ENCODE measurements at regions not wholly inside any gene's neighbourhood (a gene's known extent, or its start where the extent isn't known, plus 50 kb on each side); places are given as distances from the start of the nearest gene placed in this dataset.

DNA sequence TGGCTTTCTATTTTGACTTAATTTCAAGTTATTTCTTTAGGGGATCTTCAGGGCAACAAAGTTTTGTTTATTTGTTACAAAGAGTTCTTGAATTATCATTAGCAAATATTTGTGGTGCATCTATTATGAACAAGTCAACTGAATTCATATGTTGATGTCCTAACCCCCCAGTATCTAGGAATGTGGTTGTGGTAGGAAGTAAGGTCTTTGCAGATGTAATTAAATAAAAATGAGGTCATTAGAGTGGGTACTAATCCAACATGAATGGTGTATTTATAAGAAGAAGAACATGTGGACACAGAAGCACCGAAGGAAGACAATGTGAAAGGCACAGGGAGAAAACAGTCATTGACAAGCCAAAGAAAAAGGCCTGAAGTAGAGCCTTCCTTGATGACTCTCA, 474.0 kb upstream of the DAB2 start:
- DNase-seq (ENCODE audit: low read depth in 3 of 3): no peak

DNA sequence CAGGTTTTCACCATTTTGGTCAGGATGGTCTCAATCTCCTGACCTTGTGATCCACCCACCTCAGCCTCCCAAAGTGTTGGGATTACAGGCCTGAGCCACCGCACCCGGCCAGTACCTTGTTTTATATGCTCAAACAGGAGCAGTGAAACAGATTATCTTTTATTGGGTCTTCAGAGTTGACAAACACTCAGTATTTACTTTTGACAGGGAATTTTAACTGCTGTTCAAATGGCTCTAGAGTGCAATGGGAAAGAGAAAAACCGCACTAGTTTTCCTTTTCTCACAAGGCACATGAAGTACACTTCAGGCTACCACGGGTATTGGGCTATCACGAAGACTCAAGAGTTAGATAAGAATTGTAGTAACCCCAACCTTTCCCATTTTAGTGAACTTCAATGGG, 471.9 kb upstream of the DAB2 start:
- no peak for DNase-seq (ENCODE audit: low read depth in 3 of 3)

DNA sequence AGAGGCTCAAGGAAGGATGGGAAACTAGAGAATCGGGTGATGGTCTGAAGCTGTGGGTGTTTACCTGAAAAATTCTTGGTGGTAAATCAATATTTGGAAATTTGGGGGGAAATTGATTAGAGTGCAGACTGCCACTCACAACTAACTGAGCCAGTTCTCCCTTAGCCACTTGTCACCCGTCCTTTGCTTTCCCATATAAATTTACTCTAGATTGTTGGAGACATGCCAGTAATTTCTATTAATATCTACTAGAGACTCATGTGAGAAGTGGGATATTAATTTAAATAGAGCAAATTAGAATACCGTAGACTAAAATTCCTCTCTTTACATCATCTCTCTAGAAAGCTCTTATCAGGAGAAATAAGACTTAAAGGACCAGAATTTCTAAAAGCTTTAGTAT, 471.3 kb upstream of the DAB2 start:
- DNase-seq (ENCODE audit: low read depth in 3 of 3): no peak

DNA sequence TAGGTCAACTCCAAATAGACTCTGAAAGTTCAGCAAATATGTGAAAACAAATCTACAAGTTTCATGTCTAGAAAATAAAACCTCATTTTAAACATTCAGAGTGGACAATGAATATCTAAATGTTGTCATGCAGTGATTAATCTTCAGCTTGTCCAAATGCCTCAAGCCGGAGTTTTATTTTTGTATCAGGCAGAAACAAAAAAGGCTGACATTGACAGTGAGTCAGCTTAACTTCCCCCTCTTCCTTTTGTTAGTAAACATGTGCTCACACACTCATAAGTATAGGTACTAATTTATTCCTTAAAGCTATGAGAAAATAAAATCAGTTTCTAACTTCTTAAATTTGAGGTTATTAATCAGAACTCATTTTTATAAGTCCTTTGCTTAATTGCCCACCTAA, 467.9 kb upstream of the DAB2 start:
- DNase-seq (ENCODE audit: low read depth in 3 of 3): no peak

DNA sequence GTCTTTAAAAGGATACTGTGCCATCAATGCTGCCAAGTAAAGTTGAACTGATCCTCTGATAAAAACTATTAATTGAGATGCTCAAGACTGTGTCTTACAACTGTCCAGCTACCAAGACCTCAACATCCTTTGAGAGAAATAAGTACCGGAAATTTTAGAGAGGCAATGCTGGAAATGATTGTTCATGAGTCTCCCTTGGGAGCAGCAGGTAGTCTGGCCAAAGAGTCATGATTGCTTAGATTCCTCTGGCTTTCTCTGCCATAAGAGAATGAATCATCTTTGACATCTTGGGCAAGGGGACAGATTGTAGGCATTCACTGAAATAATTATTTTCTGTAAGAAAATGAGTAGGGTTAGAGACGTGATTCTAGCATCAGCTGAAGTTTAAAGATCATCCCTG, 466.6 kb upstream of the DAB2 start:
- DNase-seq (ENCODE audit: low read depth in 3 of 3): no peak

DNA sequence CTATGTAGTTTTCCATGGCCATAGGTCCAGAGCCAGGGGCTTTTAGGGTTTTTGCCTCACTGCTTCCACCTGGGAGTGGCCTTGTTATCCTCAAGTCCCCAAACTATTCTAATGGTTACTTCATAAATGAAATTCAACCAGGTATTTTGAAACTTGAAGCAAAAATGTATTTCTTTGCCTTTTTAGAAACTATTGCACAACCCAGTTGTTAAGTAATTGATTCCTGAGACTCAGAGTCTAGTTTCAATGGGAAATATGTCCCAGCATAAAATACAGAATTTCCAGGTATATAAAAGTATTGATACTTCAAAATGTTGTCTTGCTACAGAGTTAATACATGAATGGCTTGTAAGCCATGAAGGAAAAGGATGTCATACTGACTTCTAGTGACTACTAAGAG, 456.2 kb upstream of the DAB2 start:
- DNase-seq (ENCODE audit: low read depth in 3 of 3): no peak

DNA sequence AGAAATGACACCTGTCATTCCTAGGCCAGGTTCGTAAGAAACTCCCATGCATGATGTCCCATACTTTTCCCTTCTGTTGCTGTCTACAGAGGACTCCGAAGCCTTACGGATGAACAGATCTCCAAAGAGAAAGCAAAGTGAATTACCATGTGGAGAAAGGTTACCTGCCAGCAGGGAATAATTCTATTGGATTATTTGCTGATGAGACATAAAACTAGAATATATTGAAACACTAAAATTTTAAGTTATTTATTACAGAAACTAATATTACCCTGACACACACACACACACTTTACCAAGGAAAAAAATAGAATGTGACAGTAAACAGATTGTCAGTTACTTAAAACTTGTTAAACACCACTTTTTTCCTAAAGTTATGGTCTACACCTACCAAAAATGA, 452.7 kb upstream of the DAB2 start:
- DNase-seq (ENCODE audit: low read depth in 3 of 3): no peak

DNA sequence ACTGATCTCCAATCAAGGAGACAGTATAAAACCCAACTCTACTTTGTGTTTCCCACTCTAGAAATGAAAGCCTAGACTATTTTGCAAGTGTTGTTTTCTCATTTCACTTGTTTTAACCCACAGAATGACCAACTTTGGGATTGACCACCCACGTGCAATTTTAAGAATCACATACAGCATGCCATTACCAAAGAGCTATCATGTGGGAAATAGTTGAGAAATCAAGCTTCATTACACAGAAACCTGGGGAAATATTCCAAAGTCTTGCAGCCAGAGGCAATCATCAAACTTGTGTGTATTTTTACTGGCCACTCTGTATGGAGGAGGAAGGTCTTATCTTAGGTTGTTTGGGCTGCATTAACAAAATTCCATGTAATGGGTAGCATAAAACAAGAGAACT, 451.4 kb upstream of the DAB2 start:
- no peak for DNase-seq (ENCODE audit: low read depth in 3 of 3)

DNA sequence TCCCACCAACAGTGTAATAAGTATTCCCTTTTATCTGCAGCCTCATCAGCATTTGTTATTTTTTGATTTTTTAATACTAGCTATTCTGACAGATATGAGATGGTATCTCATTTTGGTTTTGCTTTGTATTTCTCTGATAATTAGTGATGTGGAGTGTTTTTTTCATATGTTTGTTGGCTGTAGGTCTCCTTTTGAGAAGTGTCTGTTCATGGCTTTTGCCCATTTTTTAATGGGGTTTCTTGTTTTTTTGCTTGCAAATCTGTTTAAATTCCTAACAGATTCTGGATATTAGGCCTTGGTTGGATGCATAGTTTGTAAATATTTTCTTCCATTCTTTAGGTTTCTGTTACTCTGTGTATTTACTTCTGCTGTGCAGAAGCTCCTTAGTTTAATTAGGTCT, 445.4 kb upstream of the DAB2 start:
- no peak for DNase-seq (ENCODE audit: low read depth in 3 of 3)

DNA sequence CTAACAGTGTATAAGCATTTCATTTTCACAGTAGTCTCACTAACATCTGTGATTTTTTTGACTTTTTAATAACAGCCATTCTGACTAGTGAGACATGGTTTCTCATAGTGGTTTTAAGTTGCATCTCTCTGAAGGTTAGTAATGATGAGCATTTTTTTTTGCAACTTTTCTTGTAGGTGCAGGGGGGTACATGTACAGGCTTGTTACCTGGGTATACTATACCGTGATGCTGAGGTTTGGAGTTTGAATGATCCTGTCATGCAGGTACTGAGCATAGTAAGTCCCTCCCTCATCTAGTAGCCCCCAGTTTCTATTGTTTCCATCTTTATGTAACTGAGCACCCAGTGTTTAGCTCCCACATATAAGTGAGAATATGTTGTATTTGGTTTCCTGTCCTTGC, 444.6 kb upstream of the DAB2 start:
- no peak for DNase-seq (ENCODE audit: low read depth in 3 of 3)

DNA sequence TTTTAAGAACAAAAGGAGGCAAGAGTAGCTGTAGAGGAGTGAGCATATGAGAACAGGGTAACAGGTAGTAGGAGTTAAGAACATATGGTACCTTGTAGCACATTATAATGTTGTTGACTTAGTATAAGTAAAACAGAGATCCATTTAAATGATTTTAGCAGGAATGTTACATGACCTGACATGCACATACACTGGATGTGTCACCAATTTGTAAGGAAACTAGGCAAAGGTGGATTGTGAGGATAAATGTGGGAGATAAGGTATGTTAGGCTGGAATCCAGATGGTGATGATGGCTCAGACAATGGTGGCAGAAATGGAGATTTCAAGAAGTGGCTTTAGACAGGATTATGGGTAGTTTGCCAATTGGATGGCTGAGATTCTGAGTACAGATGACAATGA, 443.1 kb upstream of the DAB2 start:
- DNase-seq (ENCODE audit: low read depth in 3 of 3): no peak

DNA sequence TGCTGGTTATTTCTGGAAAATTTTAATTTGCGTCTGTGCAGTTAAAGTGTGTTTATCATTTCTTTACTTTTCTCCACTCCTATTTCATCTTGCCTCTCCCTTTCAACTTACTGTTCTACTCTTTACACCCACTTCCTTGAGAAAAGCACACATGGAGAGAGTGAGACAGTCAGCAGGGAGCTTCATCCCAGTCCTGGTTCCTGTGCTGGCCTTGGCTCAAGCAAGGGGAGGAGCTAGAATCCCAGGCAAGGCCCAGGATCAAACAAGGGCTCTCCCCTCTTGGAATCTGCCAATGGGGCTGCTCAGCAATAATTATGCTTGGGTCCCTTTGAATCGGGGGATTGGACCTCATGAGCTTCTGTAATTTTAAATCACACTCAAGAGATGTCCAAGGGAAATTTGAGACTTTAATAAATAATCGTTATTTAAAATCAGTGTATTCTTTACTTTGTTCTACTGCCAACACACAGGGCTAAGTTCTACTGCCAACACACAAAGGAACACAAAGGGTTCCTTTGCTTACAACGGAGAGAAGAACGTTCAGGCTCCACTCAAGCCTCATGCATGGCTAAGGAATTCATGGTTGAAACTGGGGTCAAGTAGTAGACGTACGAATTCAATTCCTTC, 439.3 kb upstream of the DAB2 start:
- no peak for DNase-seq (ENCODE audit: low read depth in 3 of 3)

DNA sequence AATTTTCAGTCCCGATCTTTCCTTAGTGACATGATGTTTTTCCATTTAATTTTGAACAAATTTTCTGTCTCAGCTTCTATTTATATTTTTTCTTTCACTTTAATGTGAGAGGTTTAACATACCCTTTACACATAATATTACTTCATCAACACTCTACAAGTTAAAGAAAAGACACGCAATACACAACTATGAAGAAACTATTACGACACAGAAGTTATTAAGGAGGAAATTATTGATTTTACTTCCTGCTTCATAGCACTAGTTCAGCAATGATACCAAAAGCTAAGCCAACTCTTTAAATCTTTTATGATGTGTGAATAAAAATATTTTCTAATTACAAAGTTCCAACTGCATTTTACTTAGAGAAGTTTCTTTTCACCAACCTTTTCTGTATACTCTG, 432.3 kb upstream of the DAB2 start:
- no peak for DNase-seq (ENCODE audit: low read depth in 3 of 3)

DNA sequence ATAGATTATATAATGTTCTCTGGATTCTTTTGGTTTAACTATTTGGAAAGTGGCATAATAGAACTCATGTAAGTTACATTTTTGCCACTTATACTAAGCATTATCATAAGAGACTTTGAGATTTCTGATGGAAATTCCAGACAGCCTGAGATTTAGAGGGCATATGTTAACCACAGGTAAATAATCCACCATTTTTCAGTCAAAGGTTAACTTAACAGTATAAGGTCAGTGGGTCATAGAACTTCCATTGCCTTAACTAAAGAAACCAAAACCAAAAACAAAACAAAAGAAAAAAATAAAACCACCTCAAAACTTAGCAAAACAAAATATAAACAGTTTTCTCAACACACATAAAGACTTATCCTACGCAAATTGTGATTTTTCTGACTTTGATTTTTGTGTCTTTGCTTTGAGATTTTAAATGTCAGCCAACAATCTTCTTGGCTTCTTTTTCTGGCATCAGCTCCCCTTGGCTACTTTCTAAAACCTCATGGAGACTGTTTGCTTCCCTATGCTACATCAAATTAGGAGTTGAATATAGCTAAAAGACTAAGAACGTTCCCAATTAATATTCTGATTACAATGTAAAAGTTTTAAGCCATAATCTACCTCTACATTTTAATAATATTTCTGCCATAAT, 430.1 kb upstream of the DAB2 start:
- no peak for DNase-seq (ENCODE audit: low read depth in 3 of 3)

DNA sequence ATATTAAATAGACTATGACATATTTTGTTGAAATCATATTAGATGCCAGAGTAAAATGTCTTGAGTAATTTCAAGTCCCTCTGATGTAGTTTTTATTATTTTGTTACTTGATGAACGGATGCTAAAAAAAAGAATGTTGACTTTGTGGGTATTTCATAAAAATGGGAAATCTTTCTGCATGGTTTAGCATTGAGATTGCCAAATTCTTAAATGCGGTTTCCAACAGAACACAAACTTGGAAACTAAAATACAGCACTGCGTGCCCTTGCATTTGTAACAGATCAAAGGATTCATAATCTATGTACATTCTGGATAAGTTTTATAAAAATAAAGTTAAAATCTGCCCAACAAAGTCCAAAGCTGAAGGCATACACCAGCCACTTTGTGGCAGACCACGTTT, 425.5 kb upstream of the DAB2 start:
- no peak for DNase-seq (ENCODE audit: low read depth in 3 of 3)

DNA sequence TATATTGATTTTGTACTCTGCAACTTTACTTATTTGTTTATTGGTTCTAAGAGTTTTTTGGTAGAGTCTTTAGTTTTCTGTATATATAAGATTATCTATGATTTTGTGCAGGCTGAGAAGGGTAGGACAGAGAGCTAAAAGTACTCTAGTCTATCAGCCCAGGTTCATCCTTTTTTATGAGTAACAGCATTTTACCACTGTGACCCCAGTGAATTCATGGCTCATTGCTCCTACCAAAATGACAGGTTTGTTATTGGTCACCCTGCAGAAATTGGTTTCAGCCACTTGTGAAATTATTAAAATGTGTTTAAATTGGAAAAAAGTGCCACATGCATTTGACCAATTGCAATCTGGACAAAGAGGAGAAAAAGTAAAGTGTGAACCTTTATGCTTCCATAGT, 421.4 kb upstream of the DAB2 start:
- DNase-seq (ENCODE audit: low read depth in 3 of 3): no peak

DNA sequence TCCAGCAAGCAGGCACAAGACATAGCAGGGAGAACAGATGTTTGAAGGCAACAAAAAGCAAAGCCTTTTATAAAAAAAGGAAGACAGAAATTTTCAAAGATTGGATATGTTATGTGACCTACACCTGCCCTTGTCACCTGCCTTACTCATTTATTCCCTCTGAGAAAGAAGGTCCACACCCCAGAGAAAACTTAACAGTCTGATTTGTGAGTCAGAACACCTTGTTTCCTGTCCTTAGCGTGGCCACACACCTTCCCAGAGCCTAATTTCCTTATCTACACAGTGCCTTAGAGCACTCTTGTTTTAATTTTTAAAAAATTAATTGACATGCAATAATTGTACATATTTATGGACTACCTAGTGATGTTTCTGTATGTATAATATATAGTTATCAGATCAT, 419.0 kb upstream of the DAB2 start:
- no peak for DNase-seq (ENCODE audit: low read depth in 3 of 3)

DNA sequence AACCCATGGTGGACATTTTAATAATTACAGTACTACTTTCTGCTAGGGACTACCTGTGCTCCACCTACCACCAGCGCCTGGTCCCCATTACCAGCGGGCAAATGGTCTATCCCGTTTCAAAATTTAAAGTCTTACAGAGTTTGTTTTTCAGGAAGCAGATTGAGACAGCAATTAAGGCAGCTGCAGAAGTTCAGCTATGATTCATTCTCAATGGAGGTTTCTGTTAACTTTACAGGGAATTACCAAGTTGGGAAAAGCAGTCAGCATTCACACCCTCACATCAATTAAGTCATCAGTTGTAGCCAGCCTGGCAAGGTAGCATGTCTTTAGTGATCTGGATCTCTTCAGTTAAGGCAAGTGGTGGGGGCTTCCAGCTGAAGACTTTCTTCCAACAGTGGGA, 410.6 kb upstream of the DAB2 start:
- DNase-seq (ENCODE audit: low read depth in 3 of 3): no peak

DNA sequence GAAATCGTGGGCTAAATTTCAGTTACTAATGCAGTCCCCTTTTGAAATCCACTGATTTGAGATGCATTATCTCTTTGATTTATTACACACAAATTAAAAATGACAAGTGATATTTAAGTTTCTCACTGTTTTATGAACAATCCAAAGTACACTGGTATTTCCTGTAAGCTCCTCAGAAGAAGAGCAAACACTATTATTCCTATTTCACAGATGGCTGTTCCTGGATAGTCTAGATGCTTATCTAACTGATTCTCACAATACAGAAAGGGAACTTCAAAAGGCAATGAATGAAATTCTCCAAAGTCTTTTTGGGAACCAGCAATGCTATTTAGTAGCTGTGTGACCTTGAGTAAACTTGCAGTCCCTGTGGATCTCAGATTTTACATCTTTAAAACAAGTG, 404.7 kb upstream of the DAB2 start:
- no peak for DNase-seq (ENCODE audit: low read depth in 3 of 3)

DNA sequence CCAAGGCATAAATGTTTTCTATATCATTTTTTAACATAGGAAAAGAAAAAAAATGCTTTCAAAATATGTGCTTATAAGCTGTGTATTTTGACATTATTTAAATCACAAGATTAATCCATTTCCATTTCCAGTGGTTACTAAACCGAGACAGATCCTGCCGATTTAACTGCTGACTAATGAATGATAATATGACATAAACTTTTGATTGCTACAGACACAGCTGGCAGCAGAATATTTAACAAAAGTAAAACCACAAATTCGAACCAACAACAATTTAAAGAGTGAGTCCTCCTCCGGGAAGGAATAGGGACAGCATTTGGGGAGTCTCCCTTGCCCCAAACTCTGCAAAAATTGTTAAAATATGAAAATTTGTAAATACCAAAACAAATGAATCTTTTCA, 401.3 kb upstream of the DAB2 start:
- no peak for DNase-seq (ENCODE audit: low read depth in 3 of 3)

DNA sequence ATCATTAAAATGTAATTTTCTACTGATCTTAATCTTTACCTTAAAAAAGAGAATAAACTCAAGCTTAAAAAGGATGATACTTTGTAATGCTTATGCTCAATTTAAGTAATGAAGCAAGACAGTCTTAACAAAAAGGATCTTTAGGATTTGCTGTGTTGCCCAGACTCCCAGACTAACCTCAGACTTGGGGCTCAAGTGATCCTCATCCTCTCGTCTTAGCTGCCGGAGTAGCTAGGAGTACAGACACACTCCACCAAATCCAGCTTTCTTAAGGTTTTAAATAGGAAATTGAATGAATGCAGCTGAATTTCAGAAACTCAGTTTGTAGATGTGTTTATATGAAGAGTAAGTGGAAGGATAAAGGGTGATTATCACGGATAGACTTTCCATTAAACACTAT, 400.5 kb upstream of the DAB2 start:
- DNase-seq (ENCODE audit: low read depth in 3 of 3): no peak

DNA sequence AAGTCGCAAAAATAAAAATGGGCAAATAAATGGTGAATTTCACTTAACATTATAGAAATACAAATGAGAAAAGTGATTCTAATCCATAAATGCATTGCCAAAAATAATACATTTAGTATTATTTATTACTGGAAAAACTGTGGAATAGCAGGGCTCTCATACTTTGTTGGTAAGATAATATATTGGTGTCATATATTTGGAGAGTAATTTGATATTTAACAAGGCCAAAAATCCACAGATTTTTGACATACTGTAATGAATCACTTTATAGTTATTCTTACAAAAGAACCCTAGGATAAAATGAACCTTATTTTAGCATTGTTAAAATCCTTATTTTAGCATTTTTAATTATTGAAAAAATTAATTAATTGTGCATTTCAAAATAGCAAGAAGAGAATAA, 397.2 kb upstream of the DAB2 start:
- no peak for DNase-seq (ENCODE audit: low read depth in 3 of 3)

DNA sequence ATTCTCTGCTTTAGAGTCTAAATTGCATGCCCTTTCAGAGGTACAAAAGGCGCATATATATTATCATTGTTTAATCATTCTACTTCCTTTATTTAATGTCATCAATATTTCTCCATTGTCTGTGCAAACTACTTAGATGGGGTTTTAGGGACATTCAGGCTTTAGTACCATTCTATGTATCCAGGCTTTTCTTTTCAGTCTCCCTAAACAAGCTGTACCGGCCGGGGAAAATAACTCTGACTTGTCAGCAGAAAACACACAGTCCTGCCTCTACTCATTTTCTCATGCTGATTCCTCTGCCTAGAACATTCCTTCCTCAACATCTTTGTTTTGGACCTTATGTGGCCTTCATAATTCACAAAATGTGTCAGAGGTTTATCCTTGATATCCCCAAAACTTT, 392.1 kb upstream of the DAB2 start:
- no peak for DNase-seq (ENCODE audit: low read depth in 3 of 3)

DNA sequence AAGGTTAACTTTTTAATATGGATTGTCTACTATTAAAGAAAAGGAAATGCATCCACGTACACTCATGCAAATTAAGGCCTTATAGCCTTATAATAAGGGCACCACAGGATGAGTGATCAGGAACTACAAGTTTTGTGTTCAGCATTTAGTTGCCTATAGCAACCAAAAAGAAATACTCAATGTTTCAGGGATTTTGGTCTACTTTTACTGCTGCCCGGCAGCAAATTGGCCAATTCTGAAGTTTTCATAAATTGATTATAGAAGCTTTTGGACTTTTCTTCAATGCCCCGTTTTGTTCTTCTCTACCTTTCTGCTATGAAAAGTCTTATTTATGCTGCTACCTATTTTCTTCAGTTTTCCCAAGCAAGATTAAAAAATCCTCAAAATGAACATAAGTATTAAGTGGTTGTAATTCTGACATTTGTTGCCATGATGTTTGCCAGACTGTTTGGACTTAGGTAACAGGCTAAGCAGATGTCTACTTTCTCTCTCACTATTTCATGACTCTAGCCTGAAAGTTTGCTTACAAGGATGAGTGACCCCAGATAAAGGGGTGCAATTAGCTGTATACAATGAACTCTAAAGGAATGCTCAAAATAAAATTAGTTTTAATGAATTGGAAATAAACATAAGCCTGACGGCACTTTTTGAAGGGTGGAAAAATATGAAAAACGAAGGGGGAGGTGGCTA, 391.5 kb upstream of the DAB2 start:
- DNase-seq (ENCODE audit: low read depth in 3 of 3): no peak

Measured in stimulated activated CD4-positive, alpha-beta T cell treated with anti-CD3 and anti-CD28 coated beads, TNF-alpha, amount 100 ng/mL, for 24 hours (primary cell).